ENCODE measurements at regions not wholly inside any gene's neighbourhood (a gene's known extent, or its start where the extent isn't known, plus 50 kb on each side); places are given as distances from the start of the nearest gene placed in this dataset.
A peak's percentile ranks its signal among the peaks of the same experiment; 100 is the strongest.

- peak overlapping the region; percentile 2 for H3K27ac Mint-ChIP-seq
- TF ChIP-seq CTCF (IDR thresholded peaks at IDR 0.05) = no peak
- H3K4me1 Mint-ChIP-seq (ENCODE audit: low read depth) = peaks cover 51% of the 10 kb centered on the region
- peaks cover 6% of the 10 kb centered on the region for H3K27me3 Mint-ChIP-seq
- H3K36me3 Mint-ChIP-seq (ENCODE audit: low read depth) = peaks cover under 1% of the 10 kb centered on the region
- DNase-seq (peak; percentile 70), ATAC-seq (peak; percentile 79)
- no peak overlapping the region for H3K4me3 Mint-ChIP-seq
- POLR2A ChIA-PET = interaction anchor here (0.9 to 1.2 kb wide), 7 partner anchors 14 to 487 kb away, joined by 3 to 4 read pairs (median 4); no protein-coding TSS in a partner anchor
- peaks cover 5% of the 10 kb centered on the region for H3K9me3 Mint-ChIP-seq
- intact Hi-C loops (cut with micrococcal nuclease) = loop anchor here (2.0 to 5.0 kb wide), 3 partner anchors 36 to 306 kb away; no protein-coding TSS in a partner anchor
- CTCF ChIA-PET = interaction anchor here (0.5 to 1.2 kb wide), 8 partner anchors 9 to 449 kb away, joined by 3 to 5 read pairs (median 4); no protein-coding TSS in a partner anchor
Measured at GRCh38 chr2:136362676-136363390, 244.9 kb upstream of the CXCR4 start.

- CTCF ChIA-PET = interaction anchor here (1.1 kb wide), 1 partner anchor 9 kb away, joined by 3 read pairs; no protein-coding TSS in a partner anchor
- no peak overlapping the region for H3K27ac Mint-ChIP-seq
- intact Hi-C loops (cut with micrococcal nuclease) = loop anchor here (5.0 kb wide), 2 partner anchors 34 to 304 kb away; no protein-coding TSS in a partner anchor
- H3K9me3 Mint-ChIP-seq = no peaks in the 10 kb centered on the region
- peaks cover 51% of the 10 kb centered on the region for H3K4me1 Mint-ChIP-seq (ENCODE audit: low read depth)
- ATAC-seq (no peak), DNase-seq (no peak)
- no peak overlapping the region for H3K4me3 Mint-ChIP-seq
- H3K36me3 Mint-ChIP-seq (ENCODE audit: low read depth) = no peaks in the 10 kb centered on the region
- no peak for TF ChIP-seq CTCF (IDR thresholded peaks at IDR 0.05)
- H3K27me3 Mint-ChIP-seq = peaks cover 6% of the 10 kb centered on the region
- POLR2A ChIA-PET = no interaction called here
Measured at GRCh38 chr2:136361521-136361920, 243.6 kb upstream of the CXCR4 start.

GRCh38 chr2:136360790-136361189 is 242.8 kb upstream of the CXCR4 start:
- Mint-ChIP-seq H3K4me1 (ENCODE audit: low read depth) (peaks cover 59% of the 10 kb centered on the region), H3K9me3 (no peaks in the 10 kb centered on the region), H3K27me3 (peaks cover 6% of the 10 kb centered on the region), H3K36me3 (ENCODE audit: low read depth) (no peaks in the 10 kb centered on the region), H3K4me3 (no peak overlapping the region), H3K27ac (no peak overlapping the region)
- TF ChIP-seq CTCF (IDR thresholded peaks at IDR 0.05) = no peak
- POLR2A ChIA-PET = no interaction called here
- CTCF ChIA-PET = no interaction called here
- no peak for DNase-seq
- intact Hi-C loops (cut with micrococcal nuclease) = loop anchor here (5.0 kb wide), 2 partner anchors 33 to 303 kb away; no protein-coding TSS in a partner anchor
- ATAC-seq = no peak

- Mint-ChIP-seq H3K4me3 (no peak overlapping the region), H3K9me3 (no peaks in the 10 kb centered on the region), H3K27me3 (peaks cover 3% of the 10 kb centered on the region), H3K27ac (peak overlapping the region; percentile 68), H3K4me1 (ENCODE audit: low read depth) (peaks cover 61% of the 10 kb centered on the region), H3K36me3 (ENCODE audit: low read depth) (no peaks in the 10 kb centered on the region)
- no peak for TF ChIP-seq CTCF (IDR thresholded peaks at IDR 0.05)
- peak; percentile 48 for DNase-seq
- ChIA-PET CTCF (interaction anchor here (0.9 to 1.5 kb wide), 3 partner anchors 20 to 120 kb away, joined by 3 to 4 read pairs (median 3); no protein-coding TSS in a partner anchor), POLR2A (interaction anchor here (0.6 to 1.4 kb wide), 4 partner anchors 32 to 364 kb away, joined by 3 to 9 read pairs (median 4); no protein-coding TSS in a partner anchor)
- ATAC-seq = peak; percentile 66
- intact Hi-C loops (cut with micrococcal nuclease) = no loop called here
Measured at GRCh38 chr2:136359121-136359965, 241.4 kb upstream of the CXCR4 start.

Measured in activated CD8-positive, alpha-beta T cell treated with anti-CD3 and anti-CD28 coated beads for 36 hours (primary cell).